HG02840 (cell line): ENCODE measurements at regions not wholly inside any gene's neighbourhood (a gene's known extent, or its start where the extent isn't known, plus 50 kb on each side); places are given as distances from the start of the nearest gene placed in this dataset.
A peak's percentile ranks its signal among the peaks of the same experiment; 100 is the strongest.
"Not testable (repeated sequence)": the region's sequence is repeated elsewhere in the genome, so short reads cannot be mapped to it uniquely, and the experiment has no call there.

ENCODE experiments used
- ATAC-seq: cut with Tn5 transposase; IDR thresholded peaks from one replicate; pipeline ENCODE4 v1.9.1; 2021; ENCODE audit warnings: mild to moderate bottlenecking, moderate library complexity, moderate number of reproducible peaks; ENCODE audit not compliant: unreplicated experiment, low FRiP score

DNA sequence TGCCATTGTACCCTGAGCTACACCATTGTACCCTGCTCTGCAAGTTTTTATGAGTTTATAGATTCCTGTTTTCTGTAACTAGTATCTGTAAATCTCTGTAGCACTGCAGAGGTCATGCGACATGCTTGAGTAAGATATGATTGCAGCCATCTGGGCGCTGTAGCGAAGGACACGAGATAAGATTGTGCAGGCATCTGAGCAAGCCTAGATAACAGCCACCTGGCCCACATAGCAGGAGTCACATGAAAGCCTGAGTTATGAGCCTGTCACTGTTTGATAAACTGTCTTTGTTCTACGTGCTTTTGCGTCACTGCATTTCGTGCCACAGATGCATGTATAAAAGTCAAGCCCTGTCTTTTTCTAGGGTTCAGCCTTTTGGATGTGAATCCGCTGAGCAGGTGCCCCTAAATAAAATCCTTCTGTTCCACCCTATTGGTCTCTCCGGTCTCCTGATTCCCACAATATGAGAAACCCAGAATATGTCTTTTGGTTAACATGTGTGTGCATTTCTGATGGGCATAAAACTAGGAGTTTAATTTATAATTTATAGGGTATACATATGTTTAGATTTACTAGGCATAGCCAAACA lies 327.6 kb upstream of the MAOA start:
- ATAC-seq = no peak

DNA sequence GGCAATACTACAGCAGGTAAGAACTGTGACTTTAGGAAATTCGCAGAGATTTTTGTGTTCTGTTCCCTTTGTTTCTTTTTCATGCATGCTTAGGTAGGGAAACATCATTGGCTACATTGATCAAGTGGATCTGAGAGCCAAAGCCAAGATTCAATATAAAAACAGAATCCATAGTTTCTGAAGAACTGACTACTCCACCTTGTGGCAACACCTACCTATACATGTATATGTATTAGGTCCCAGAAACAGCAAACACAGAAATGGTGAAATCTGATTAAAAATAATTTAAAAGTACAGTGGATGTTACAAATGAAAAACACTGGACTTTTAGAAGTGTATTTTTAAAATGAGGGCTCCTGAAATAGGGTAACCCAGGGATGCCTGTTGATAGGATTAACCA lies 322.6 kb upstream of the MAOA start:
- no peak for ATAC-seq

DNA sequence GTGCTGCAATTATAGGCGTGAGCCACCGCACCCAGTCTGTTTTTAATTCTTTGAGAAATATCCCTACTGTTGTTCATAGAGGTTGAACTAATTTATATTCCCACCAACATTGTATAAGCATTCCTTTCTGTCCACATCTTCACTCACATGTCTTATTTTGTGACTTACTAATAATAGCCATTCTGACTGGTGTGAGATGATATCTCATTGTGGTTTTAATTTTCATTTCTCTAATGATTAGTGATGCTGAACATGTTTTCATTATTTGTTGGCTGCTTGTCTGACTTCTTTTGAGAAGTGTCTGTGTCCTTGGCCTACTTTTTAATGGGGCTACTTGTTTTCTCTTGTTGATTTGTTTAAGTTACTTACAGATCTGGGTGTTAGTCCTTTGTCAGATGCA lies 310.9 kb upstream of the MAOA start:
- peak; percentile 24 for ATAC-seq

DNA sequence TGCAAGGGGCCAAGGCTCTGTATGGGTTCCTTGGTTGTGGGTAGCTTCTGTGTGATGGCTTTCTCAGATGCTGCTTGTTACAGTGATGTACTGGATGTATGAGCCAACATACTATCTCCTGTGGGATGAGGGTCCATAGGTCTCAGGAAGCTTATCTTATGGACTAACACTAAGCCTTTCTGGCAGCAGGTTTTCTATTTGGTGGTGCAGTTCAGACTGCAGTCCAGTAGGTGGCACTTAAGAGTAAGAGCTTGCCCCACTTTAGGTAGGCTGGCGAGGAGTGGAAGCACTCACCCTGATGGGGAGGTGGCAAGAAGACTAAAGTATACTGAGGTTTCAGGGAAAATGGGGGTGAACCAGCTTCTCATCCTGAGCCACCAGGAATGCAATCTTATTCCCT lies 306.7 kb upstream of the MAOA start:
- ATAC-seq = no peak

DNA sequence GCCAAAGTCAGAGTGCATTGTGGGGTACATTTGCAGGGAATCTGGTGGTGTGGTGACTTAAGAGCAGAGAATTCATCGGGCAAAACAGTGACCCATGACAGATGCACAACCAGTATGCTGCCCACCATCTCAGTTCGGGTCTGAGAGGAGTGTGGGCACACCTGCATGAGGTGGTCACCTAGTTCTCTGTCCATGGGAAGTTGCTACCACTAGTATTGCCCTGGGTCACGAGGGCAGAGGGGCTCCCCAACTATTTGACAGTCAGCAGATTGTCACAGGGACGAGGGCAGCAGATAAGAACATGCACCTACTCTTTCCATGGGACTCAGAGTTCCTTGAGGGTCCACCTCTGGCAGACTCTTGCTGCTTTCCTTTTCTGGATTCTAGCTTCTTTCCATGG lies 305.2 kb upstream of the MAOA start:
- no peak for ATAC-seq

DNA sequence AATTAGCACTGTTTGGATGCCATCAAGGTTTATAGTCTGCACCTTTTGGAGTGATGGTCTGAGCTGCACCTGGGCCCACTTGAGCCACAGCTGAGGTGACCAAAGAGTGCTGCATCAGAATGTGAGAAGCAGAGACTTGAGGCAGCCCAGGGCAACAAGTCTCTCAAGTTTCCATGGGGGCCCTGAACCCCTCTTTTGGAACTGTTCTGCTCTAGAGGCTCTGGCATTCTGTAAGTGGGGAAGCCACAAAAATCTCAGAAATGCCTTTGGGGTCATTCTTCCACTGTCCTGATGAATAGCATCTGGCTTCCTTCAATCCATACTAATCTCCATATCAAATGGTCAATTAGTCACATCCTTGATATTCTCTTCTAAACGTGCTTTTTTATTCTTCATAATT lies 298.4 kb upstream of the MAOA start:
- ATAC-seq = no peak

DNA sequence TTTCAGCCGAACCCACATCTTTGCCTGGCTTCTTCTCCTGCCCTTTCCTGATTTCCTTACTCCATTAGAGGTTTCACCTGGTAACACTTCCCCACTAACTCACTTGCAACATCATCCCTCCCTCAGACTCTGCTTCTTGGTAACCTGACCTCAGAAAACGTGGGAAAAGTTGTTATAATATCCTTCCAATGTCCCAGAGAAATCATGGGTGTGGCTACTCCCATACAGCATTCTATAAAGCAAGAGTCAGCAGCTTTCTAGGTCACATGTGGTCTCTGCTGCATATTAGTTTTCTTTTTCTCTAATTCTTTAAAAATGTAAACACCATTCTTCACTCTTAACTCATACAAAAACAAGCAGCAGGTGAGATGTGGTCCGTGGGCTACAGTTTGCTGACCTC lies 283.1 kb upstream of the MAOA start:
- no peak for ATAC-seq

DNA sequence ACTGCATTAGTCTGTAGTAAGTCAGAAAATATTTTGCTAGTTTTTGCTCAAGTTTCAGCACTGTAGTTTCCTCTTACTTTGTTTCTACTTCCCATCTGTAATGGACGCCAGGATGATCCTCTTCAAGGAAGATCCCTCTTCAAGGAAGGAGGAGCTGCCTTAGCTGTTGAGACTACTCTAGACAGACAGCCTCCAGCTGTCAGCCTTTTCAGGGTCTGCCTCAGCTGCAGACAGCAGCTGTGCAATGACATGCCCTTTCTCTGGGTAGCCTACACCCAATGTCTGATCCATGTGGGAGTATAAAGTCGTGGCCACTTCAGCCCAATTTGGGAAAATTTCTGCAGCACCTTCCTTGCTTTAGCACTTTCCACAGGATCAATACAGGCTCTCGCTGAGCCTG lies 281.0 kb upstream of the MAOA start:
- ATAC-seq = no peak

DNA sequence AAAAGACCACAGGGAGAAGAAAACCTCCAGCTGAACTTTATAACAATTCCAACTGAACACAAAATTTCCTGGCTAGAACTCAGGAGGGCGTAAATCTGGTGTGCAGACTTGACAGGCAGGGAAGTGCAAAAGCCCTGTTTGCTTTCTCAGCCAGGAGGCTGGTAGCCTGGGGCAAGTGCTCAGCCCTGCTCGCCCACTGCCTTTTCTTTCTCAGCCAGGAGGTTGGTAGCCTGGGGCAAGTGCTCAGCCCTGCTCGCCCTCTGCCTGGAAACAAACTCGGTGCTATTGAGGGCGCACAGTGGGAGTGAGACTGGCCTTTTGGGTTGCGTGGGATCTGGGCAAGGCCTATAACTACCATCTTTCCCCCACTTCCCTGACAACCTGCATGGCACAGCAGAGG lies 275.4 kb upstream of the MAOA start:
- ATAC-seq = no peak

DNA sequence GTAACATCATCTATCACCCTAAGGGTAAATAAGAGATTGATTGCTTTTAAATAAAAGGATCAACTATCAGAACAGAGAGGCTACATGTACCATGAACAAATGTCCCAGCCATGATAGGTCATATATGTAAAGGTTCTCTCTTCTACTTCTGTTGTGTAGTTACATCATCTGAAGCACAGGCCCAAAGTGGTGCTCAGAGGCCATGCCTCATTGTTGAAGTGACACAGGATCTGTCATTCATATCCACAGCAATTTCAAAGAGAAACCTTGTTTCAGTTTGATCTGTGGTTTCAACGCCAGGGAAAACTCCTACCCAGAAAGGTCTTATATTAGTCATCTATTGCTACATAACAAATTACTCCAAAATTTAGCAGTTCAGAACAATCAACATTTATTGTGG lies 269.2 kb upstream of the MAOA start:
- ATAC-seq = no peak

DNA sequence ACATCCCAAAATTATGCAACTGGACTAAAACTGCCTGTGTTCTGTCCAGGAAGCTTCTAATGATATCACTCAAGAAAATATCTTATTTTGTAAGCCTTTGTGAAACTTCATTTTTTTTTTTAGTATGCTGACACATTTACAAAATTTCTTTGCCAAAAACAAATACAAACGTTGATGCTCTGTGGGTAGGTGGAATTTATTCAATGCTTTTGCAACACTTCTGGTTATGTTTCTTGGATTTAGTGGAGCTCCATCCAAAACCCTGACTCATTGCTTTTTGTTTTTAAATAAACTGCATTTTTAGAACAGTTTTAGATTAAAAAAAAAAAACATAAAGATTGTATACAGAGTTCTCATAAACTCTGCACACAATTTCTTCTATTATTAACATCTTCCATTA lies 250.9 kb upstream of the MAOA start:
- no peak for ATAC-seq

DNA sequence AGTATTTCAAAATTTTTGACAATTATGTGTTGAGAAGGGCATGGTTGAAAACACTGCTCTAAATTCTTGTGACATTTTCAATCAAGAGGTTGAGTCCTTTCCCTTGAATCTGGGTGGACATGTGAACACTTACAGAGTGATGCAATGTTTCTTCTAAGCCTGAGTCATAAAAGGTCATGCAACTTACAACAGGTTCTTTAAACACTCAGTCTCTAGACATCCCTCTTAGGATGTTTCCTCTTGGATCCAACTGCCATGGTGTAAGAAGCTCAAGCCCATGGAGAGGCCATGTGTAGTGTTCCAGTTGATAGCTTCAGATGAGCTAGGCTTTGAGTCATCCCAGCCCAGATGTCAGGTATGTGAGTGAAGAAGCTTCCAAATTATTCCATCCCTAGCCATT lies 232.2 kb upstream of the MAOA start:
- ATAC-seq = no peak

DNA sequence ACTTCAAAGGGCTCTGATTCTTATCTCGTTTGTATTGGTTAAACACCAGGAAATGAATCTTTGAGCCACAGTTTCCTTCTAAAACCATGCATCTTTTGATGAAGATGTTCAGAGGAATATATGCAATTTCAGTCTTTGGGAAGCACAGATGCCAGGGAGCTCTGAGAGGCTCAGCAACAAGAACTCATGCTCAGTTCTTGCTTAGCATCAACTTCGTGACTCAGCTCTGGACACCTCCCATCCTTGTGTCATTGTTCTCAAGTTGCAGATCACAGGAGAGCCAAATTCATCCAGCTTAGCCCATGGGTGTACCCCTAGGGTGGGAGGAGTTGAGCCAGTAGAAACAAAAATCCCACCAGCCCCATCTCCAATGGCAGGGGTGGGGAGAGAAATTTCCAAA lies 219.6 kb upstream of the MAOA start:
- no peak for ATAC-seq

DNA sequence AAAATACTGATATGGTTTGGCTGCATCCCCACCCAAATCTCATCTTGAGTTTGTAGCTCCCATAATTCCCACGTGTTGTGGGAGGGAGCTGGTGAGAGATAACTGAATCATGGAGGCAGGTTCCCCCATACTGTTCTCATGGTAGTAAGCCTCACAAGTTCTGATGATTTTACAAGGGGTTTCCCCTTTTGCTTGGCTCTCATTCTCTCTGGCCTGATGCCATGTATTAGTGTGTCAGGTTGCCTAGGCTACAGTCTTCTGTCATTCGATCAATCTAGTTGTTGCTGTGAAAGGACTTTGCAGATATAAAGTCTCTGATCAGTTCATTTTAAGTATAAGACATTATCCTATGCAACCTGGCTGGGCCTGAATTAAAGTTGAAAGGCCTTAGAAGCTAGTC lies 209.3 kb upstream of the MAOA start:
- no peak for ATAC-seq

DNA sequence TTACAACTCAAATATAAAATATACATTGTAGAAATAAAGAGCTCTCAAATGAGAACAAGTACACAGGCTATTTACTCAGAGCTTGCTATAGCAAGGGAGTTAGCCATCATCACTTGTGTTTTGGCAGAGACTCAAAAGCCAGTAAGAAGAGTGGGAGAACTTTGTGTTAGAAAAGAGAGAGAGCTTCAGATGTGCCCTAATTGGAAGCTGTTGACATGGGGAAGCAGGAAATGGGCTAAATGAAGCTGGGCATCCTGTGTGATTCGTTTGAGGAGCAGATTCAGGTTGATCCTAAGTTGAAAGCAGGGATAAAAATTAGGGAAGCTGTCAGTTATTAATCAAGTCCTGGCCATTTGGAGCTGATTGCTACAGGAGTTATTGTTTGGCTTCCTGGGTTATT lies 207.4 kb upstream of the MAOA start:
- no peak for ATAC-seq

DNA sequence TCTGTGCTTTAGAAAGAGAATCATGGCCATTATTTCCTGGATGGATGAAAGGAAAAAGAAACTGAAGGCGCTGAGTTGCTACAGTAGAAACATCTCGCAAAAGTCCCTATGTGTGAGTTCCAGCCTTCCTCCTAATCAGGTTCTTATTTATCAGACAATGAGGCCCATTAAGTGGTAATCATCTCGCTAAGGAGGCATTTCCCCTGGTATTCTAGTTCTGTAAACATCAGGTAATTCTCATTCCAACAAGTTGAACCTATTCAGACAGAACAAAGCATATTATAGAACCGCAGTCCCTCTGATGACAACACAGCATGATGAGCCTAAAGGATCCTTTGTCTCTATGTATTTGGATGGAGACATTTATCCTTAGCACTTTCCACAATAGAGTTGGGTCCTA lies 205.7 kb upstream of the MAOA start:
- ATAC-seq = no peak

DNA sequence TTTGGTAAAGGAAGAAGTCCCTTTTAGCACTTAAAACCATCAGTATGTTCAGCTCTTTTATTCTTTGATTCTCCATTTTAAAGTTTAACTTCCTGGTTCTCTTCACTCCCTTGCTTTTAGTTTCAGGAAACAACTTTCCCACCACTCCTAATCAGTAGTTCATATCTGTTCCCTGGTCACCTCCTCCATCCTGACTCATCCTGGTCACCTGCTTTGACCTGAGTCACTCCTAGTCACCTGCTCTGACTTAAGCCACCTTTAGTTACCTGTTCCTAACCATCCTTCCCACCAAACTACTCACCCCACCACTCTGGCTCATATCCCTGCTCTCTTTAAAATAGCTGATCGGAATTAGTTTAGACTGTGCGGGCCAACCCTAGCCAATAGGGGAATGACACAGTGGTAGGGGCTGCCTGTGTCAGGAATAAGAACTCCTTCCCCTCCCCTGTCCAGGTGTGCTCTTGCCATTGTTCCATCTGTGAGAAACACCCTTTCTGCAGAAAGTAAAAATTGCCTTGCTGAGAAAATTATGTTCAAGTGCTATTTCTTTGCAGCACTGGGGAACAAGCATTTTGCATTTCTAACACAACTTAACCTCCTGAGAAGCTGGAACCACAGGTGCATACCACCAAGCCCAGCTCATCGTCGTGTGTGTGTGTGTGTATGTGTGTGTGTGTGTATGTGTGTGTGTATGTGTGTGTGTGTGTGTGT lies 204.0 kb upstream of the MAOA start:
- not testable (repeated sequence) for ATAC-seq

DNA sequence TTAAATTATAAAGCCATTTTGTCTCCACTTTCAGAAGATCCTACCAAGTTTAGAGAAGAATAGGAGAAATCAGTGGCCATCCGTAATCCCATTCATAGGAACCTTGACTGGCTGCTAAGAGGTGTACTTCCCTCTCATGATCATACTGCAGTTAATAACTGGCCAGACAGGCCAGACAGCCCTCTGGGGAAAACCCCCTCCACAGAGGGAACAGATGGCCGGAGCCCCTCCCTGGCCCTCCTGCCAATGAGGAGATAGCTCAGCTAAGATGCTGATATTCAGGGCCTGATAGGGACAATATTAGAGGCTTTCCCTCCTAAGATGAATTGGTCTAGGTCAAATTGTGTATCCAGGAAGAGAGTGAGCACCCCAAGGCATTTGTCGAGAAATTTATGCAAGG lies 200.0 kb upstream of the MAOA start:
- ATAC-seq = no peak

DNA sequence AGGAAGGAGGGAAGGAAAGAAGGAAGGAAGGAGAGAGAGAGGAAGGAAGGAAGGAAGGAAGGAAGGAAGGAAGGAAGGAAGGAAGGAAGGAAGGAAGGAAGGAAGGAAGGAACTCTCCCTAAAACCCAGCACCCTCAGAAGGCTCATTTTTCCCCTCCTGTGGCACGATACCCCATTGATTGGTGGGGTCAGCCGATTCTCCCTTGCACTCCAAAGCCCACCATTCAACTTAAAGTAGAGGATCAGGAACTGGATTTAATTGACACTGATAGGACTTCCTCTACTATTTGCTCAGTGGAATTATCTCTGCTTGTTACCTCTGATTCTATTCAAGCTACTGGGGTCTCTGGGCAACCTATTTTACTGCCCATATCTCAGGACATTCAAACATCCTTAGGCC lies 199.2 kb upstream of the MAOA start:
- no peak for ATAC-seq

DNA sequence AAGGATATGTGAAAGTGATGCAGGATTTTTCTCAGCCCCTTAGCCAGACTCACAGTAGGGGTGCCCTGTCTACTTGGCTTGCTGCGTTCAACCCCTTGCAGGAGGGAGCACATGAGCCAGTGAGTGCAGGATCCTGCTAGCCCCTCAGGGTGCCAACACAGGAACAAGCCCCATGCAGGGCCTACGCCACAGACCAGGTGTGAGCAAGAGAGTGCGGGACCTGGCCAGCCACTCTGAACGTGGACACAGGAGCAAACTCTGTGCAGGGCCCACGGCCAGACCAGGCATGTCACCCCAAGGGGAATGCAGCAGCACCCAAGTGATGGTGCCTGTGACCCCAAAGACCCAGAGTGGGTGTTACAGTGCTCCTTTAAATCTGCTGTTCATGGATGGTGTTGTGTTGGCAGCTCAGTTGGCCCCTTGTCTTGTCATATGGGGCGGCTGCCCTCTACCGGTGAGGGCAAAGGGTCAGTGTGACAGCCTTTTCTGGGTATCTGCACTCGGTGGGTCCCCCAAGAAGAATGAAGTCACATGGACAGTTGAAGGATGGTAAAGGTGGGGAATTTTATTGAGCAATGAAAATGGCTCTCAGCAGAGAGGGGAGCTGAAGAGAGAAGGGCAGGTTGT lies 188.4 kb upstream of the MAOA start:
- no peak for ATAC-seq

DNA sequence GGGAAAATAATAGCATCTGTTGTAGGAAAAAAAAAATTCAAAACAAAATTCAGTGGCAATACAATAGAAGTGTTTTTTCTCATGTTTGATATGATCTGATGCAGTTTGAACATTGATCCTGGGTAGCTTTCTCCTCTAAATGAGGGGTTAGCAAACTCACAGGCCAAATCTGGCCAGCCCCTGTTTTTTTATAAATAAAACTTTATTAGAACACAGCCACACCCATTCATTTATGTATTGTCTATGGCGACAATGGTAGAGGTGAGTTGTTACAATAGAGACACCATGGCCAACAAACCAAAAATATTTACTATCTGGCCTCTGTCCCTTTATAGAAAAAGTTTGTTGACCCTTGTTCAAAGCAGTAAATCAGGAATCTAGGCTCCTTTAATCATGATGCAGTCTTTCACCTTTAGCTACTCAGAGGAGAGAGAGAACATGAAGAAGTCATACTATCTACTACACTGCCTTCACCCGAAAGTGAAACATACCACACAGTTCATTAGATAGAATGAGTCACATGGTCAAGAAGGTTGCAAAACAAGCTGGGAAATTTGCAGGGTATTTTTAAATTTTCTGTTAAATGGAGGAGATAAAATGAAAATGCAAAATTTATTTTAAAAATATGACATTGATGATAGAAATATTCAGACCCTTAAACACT lies 186.6 kb upstream of the MAOA start:
- ATAC-seq = no peak

DNA sequence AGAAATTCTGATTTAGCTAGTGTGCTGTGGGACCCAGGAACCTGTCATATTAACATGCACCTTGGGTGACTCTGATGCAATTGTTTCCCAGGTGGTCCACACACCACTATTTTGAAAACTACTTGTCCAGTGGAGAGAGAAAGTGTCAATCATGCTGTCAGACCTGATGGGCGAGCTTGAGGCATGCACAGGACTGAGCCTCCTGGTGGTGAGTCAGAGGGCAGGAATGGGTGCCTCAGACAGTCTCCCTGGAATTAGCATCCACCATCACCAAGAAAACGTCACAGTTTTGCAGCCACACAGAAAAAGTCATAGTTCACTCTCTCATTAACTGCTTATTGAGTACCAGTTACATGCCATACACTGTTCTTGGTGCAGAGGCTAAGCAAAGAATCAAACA lies 181.8 kb upstream of the MAOA start:
- ATAC-seq = no peak
